ENCODE measurements at regions not wholly inside any gene's neighbourhood (a gene's known extent, or its start where the extent isn't known, plus 50 kb on each side); places are given as distances from the start of the nearest gene placed in this dataset.

DNA sequence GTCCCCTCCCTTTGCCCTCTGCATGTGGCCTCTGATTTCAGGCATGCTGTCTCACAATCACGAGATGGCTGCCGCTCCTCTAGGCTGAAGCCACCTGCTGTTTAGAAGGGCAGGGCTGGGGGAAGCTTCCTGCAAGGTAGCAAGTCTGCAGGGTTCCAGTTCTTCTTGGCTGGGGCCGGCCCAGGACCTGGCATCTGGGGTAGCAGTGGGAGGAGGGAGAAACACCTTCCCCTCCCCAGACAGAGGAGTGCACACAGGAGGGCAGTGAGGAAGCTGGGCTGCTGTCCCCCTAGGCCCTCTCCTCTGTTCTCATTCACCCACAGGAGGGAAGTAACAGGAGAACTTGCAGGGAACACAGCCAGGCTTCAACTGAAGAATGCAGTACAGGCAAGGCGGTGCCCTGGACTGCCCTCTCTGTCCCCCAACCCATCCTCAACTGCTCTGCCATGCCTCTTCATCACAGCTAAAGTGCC lies 345.9 kb upstream of the HS6ST1 start:
- Histone ChIP-seq H3K79me2 (ENCODE audit: insufficient read depth, low read length) (no peaks in the 10 kb centered on the region), H3K27ac (ENCODE audit: low read depth, low read length) (no peak overlapping the region), H3K9me3 (ENCODE audit: insufficient read depth, low read length) (no peaks in the 10 kb centered on the region), H3K36me3 (ENCODE audit: low read length) (no peaks in the 10 kb centered on the region), H4K20me1 (ENCODE audit: low read depth, low read length) (no peaks in the 10 kb centered on the region), H3K4me2 (ENCODE audit: low read depth, low read length, poor library complexity, severe bottlenecking) (no peak overlapping the region), H3K9ac (ENCODE audit: low read length) (no peak overlapping the region), H3K9me2 (replicated peaks; ENCODE audit: insufficient read depth, low read length) (no peaks in the 10 kb centered on the region), H3K27me3 (ENCODE audit: low read length) (no peaks in the 10 kb centered on the region), H3F3A (ENCODE audit: insufficient read depth) (no peaks in the 10 kb centered on the region), H2AFZ (ENCODE audit: low read depth, low read length, severe bottlenecking) (no peak overlapping the region), H3K4me3 (ENCODE audit: insufficient read depth, low read length, poor library complexity, severe bottlenecking) (no peak overlapping the region)
- TF ChIP-seq, protein P1, sequence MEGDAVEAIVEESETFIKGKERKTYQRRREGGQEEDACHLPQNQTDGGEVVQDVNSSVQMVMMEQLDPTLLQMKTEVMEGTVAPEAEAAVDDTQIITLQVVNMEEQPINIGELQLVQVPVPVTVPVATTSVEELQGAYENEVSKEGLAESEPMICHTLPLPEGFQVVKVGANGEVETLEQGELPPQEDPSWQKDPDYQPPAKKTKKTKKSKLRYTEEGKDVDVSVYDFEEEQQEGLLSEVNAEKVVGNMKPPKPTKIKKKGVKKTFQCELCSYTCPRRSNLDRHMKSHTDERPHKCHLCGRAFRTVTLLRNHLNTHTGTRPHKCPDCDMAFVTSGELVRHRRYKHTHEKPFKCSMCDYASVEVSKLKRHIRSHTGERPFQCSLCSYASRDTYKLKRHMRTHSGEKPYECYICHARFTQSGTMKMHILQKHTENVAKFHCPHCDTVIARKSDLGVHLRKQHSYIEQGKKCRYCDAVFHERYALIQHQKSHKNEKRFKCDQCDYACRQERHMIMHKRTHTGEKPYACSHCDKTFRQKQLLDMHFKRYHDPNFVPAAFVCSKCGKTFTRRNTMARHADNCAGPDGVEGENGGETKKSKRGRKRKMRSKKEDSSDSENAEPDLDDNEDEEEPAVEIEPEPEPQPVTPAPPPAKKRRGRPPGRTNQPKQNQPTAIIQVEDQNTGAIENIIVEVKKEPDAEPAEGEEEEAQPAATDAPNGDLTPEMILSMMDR (IDR thresholded peaks at IDR 0.05; ENCODE audit: insufficient read depth, low read length, poor library complexity, severe bottlenecking) = no peak
- TF ChIP-seq EZH2phosphoT487 (conservative IDR thresholded peaks at IDR 0.05; ENCODE audit: low read length) = no peak

DNA sequence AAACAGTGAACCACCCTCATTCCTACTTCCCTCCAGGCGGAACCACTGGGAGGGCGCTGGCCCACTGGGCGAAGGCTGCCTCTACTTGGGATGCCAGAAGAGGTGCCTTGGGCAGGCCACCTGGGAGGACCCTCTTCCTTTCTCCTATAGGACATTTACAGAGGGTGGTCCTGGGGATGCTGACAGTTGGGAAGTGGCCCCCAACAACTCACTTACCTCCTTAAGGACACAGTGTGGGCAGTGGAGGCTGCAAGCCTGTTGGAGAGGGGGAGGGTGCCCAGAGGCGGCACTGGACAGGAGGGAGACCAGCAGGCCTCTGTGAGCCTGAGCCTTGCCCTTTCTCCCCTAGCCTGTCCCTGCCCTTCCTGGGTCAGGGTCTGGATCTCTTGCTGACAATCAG lies 346.4 kb upstream of the HS6ST1 start:
- Histone ChIP-seq H3K27ac (ENCODE audit: low read depth, low read length) (no peak overlapping the region), H3K9me2 (replicated peaks; ENCODE audit: insufficient read depth, low read length) (no peaks in the 10 kb centered on the region), H3K9ac (ENCODE audit: low read length) (no peak overlapping the region), H2AFZ (ENCODE audit: low read depth, low read length, severe bottlenecking) (no peak overlapping the region), H3K27me3 (ENCODE audit: low read length) (no peaks in the 10 kb centered on the region), H3K4me3 (ENCODE audit: insufficient read depth, low read length, poor library complexity, severe bottlenecking) (no peak overlapping the region), H3F3A (ENCODE audit: insufficient read depth) (no peaks in the 10 kb centered on the region), H3K4me2 (ENCODE audit: low read depth, low read length, poor library complexity, severe bottlenecking) (no peak overlapping the region), H3K79me2 (ENCODE audit: insufficient read depth, low read length) (no peaks in the 10 kb centered on the region), H4K20me1 (ENCODE audit: low read depth, low read length) (no peaks in the 10 kb centered on the region), H3K36me3 (ENCODE audit: low read length) (no peaks in the 10 kb centered on the region), H3K9me3 (ENCODE audit: insufficient read depth, low read length) (no peaks in the 10 kb centered on the region)
- TF ChIP-seq EZH2phosphoT487 (conservative IDR thresholded peaks at IDR 0.05; ENCODE audit: low read length) = no peak
- TF ChIP-seq, protein P1 (IDR thresholded peaks at IDR 0.05; ENCODE audit: insufficient read depth, low read length, poor library complexity, severe bottlenecking) = no peak

DNA sequence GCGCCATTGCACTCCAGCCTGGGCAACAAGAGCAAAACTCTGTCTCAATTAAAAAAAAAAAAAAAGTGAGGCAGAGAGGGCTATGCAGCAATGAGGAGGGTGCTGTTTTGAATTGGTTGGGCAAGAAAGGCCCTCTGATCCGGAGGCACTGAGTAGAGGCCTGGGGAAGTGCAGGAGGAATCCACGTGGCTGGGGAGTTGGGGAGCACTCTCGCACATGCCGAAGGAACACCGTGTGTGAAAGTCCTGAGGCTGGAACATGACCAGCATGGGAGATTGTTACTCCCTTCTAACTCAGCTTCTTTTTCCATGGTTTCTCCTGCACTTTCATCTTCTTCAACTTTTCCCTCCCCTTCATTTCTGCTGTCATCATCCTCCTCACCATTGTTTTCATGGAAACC lies 347.9 kb upstream of the HS6ST1 start:
- H3K9ac ChIP-seq (ENCODE audit: low read length) = no peak overlapping the region
- H3K4me2 ChIP-seq (ENCODE audit: low read depth, low read length, poor library complexity, severe bottlenecking) = no peak overlapping the region
- H3K27ac ChIP-seq (ENCODE audit: low read depth, low read length) = no peak overlapping the region
- H3K9me3 ChIP-seq (ENCODE audit: insufficient read depth, low read length) = no peaks in the 10 kb centered on the region
- H3K36me3 ChIP-seq (ENCODE audit: low read length) = no peaks in the 10 kb centered on the region
- no peaks in the 10 kb centered on the region for H3F3A ChIP-seq (ENCODE audit: insufficient read depth)
- no peaks in the 10 kb centered on the region for H3K27me3 ChIP-seq (ENCODE audit: low read length)
- H3K4me3 ChIP-seq (ENCODE audit: insufficient read depth, low read length, poor library complexity, severe bottlenecking) = no peak overlapping the region
- no peaks in the 10 kb centered on the region for H4K20me1 ChIP-seq (ENCODE audit: low read depth, low read length)
- H3K79me2 ChIP-seq (ENCODE audit: insufficient read depth, low read length) = no peaks in the 10 kb centered on the region
- TF ChIP-seq, protein P1 (IDR thresholded peaks at IDR 0.05; ENCODE audit: insufficient read depth, low read length, poor library complexity, severe bottlenecking) = no peak
- no peak for TF ChIP-seq EZH2phosphoT487 (conservative IDR thresholded peaks at IDR 0.05; ENCODE audit: low read length)
- no peak overlapping the region for H2AFZ ChIP-seq (ENCODE audit: low read depth, low read length, severe bottlenecking)
- H3K9me2 ChIP-seq (replicated peaks; ENCODE audit: insufficient read depth, low read length) = no peaks in the 10 kb centered on the region
